Type B pancreatic cell (in vitro differentiated cells): ENCODE measurements at regions not wholly inside any gene's neighbourhood (a gene's known extent, or its start where the extent isn't known, plus 50 kb on each side); places are given as distances from the start of the nearest gene placed in this dataset.

Experiments used
- DNase-seq: peaks from one replicate; pipeline ENCODE4 v3.0.0; 2021; ENCODE audit warnings: mixed read lengths; ENCODE audit not compliant: unreplicated experiment; ENCODE audit errors: extremely low spot score
- H3K27ac Mint-ChIP-seq: 2 replicates; pipeline ENCODE4 v1.8.0; 2021; ENCODE audit warnings: mild to moderate bottlenecking, mixed read lengths
- H3K27me3 Mint-ChIP-seq: 2 replicates; pipeline ENCODE4 v1.8.0; 2021; ENCODE audit warnings: mixed read lengths
- H3K36me3 Mint-ChIP-seq: 2 replicates; pipeline ENCODE4 v1.8.0; 2021; ENCODE audit warnings: mixed read lengths
- H3K4me1 Mint-ChIP-seq: one replicate; pipeline ENCODE4 v1.8.0; 2021; ENCODE audit warnings: mixed read lengths; ENCODE audit not compliant: unreplicated experiment
- H3K4me3 Mint-ChIP-seq: 2 replicates; pipeline ENCODE4 v1.8.0; 2021; ENCODE audit warnings: mild to moderate bottlenecking, mixed read lengths
- H3K9me3 Mint-ChIP-seq: 2 replicates; pipeline ENCODE4 v1.8.0; 2021; ENCODE audit warnings: mixed read lengths
- CTCF ChIP-seq: fragments of 200-600 bp; sonication (generic); conservative IDR thresholded peaks from 2 replicates; pipeline ENCODE4 v1.5.0; 2021; ENCODE audit warnings: antibody characterized with exemption, mild to moderate bottlenecking

DNA sequence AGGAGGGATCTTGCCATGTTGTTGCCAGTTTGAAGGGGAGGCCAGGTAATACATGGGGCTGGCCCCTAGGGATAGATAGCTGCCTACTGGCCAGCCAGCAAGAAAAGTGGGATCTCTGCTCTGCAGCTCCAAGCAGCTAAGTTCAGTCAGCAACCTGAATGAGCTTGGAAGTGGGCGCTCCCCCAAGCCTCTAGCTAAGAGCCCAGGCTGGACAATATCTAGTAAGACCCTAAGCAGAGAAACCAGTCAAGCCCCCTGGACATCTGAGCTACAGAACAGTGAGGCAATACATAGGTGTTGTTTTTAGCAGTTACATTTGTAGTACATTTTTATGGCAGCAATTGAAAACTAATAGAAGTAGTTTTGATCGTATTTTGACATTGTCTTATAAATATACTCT, 409.8 kb upstream of the SMIM21 start:
- no peaks in the 10 kb centered on the region for H3K27me3 Mint-ChIP-seq
- H3K9me3 Mint-ChIP-seq = no peaks in the 10 kb centered on the region
- H3K36me3 Mint-ChIP-seq = no peaks in the 10 kb centered on the region
- H3K4me3 Mint-ChIP-seq = no peak overlapping the region
- TF ChIP-seq CTCF = no peak
- H3K4me1 Mint-ChIP-seq = no peaks in the 10 kb centered on the region
- no peak overlapping the region for H3K27ac Mint-ChIP-seq
- no peak for DNase-seq

DNA sequence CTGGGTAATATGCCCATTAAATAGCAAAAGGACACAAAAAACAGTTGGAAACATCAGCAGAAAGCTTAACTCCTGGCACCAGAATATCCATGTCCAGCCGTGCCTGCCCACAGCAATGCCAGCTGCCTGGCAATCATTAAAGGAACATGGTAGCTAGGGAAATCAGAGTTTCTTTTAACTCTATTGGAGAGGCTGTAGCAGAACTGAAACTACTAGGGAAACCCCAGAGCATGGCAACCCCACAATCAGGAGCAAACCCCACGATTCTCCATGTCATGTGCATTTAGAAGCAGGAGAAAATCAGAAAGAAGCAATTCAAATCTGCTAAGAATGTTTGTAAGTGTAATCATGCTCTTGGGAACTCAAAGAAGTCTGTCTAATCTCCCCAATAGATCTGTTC, 409.0 kb upstream of the SMIM21 start:
- no peaks in the 10 kb centered on the region for H3K4me1 Mint-ChIP-seq
- no peak overlapping the region for H3K27ac Mint-ChIP-seq
- H3K27me3 Mint-ChIP-seq = no peaks in the 10 kb centered on the region
- no peaks in the 10 kb centered on the region for H3K36me3 Mint-ChIP-seq
- TF ChIP-seq CTCF = no peak
- no peak for DNase-seq
- H3K4me3 Mint-ChIP-seq = no peak overlapping the region
- H3K9me3 Mint-ChIP-seq = no peaks in the 10 kb centered on the region

- Mint-ChIP-seq H3K27me3 (no peaks in the 10 kb centered on the region), H3K27ac (no peak overlapping the region), H3K36me3 (no peaks in the 10 kb centered on the region), H3K9me3 (no peaks in the 10 kb centered on the region), H3K4me1 (peaks cover 15% of the 10 kb centered on the region), H3K4me3 (no peak overlapping the region)
- TF ChIP-seq CTCF = no peak
- no peak for DNase-seq
Measured at GRCh38 chr18:75831960-75832359, 404.5 kb upstream of the SMIM21 start.

DNA sequence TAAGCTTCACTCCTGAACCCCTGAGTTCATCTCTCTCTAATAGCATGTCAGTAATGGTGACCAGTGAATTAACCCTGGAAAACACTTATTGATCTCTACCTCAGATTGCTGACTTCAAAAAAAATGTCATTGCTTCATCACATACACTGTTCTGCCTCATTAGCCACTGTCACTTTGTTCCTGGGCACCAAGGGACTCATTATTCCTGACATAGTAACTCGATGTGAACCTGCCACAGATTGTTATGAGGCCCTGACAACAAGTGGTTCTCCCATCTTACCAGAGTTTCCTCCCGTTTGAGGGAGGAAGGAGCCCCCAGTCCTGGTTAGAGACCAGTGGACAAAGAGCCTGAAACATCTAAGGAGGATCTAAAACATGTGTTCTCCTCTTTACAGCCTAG, 403.3 kb upstream of the SMIM21 start:
- TF ChIP-seq CTCF = no peak
- no peak for DNase-seq
- Mint-ChIP-seq H3K9me3 (peaks cover 3% of the 10 kb centered on the region), H3K36me3 (no peaks in the 10 kb centered on the region), H3K27me3 (peaks cover under 1% of the 10 kb centered on the region), H3K4me1 (peaks cover 15% of the 10 kb centered on the region), H3K27ac (no peak overlapping the region), H3K4me3 (no peak overlapping the region)

- H3K27me3 Mint-ChIP-seq = peaks cover 5% of the 10 kb centered on the region
- DNase-seq = no peak
- no peak overlapping the region for H3K27ac Mint-ChIP-seq
- no peaks in the 10 kb centered on the region for H3K36me3 Mint-ChIP-seq
- H3K4me1 Mint-ChIP-seq = peaks cover 15% of the 10 kb centered on the region
- peaks cover 4% of the 10 kb centered on the region for H3K9me3 Mint-ChIP-seq
- H3K4me3 Mint-ChIP-seq = no peak overlapping the region
- TF ChIP-seq CTCF = no peak
Measured at GRCh38 chr18:75829091-75829490, 401.6 kb upstream of the SMIM21 start.

- TF ChIP-seq CTCF = no peak
- Mint-ChIP-seq H3K27me3 (peaks cover 5% of the 10 kb centered on the region), H3K4me3 (no peak overlapping the region), H3K36me3 (no peaks in the 10 kb centered on the region), H3K9me3 (peaks cover 4% of the 10 kb centered on the region), H3K4me1 (peaks cover 20% of the 10 kb centered on the region), H3K27ac (no peak overlapping the region)
- no peak for DNase-seq
Measured at GRCh38 chr18:75828379-75828778, 400.9 kb upstream of the SMIM21 start.
